ENCODE measurements at regions not wholly inside any gene's neighbourhood (a gene's known extent, or its start where the extent isn't known, plus 50 kb on each side); places are given as distances from the start of the nearest gene placed in this dataset.

GRCh38 chr1:104084380-104084779 is 334.7 kb downstream of the AMY1C start:
- no peaks in the 10 kb centered on the region for H3K36me3 ChIP-seq (ENCODE audit: control insufficient read depth, insufficient read depth, low read length)
- DNase-seq (ENCODE audit: low read depth, low spot score) (no peak), ATAC-seq (no peak)
- no peaks in the 10 kb centered on the region for H3K9me3 ChIP-seq (ENCODE audit: control insufficient read depth, insufficient read depth, low read depth, low read length)
- no peaks in the 10 kb centered on the region for H3K4me1 ChIP-seq (ENCODE audit: control insufficient read depth, insufficient read depth, low read length)
- BruUV-seq (replicated peaks) = no TSS peak
- H3K27ac ChIP-seq (ENCODE audit: low read length) = no peak overlapping the region
- no peaks in the 10 kb centered on the region for H3K27me3 ChIP-seq (ENCODE audit: control insufficient read depth, insufficient read depth, low read length)
- in situ Hi-C loops (cut with HindIII; ENCODE audit: low pct_unique_long_range_greater_than_20kb, low sequenced_read_pairs) = no loop called here
- ChIA-PET CTCF (no interaction called here), POLR2A (no interaction called here)
- intact Hi-C loops (cut with micrococcal nuclease; ENCODE audit: unreplicated experiment) = no loop called here
- H3K4me3 ChIP-seq (ENCODE audit: low read depth in 2 of 2, low read length in 2 of 2) = no peak overlapping the region
- no peak for TF ChIP-seq TCF7L2 (IDR thresholded peaks at IDR 0.05; ENCODE audit: low read depth, low read length)
- no peak for TF ChIP-seq CTCF (IDR thresholded peaks at IDR 0.05)
- TF ChIP-seq REST (IDR thresholded peaks at IDR 0.05; ENCODE audit: insufficient read depth in 1 of 2, low read depth in 2 of 2, low read length in 1 of 2) = no peak
- TF ChIP-seq SIN3A (IDR thresholded peaks at IDR 0.05; ENCODE audit: borderline replicate concordance, insufficient read depth, low read depth, low read length) = no peak
- TF ChIP-seq POLR2AphosphoS5 (IDR thresholded peaks at IDR 0.05; ENCODE audit: low read depth, low read length) = no peak

GRCh38 chr1:104092698-104093097 is 343.0 kb downstream of the AMY1C start:
- CTCF ChIA-PET = no interaction called here
- intact Hi-C loops (cut with micrococcal nuclease; ENCODE audit: unreplicated experiment) (no loop called here), in situ Hi-C loops (cut with HindIII; ENCODE audit: low pct_unique_long_range_greater_than_20kb, low sequenced_read_pairs) (no loop called here)
- Histone ChIP-seq H3K36me3 (ENCODE audit: control insufficient read depth, insufficient read depth, low read length) (no peaks in the 10 kb centered on the region), H3K4me1 (ENCODE audit: control insufficient read depth, insufficient read depth, low read length) (no peaks in the 10 kb centered on the region), H3K27ac (ENCODE audit: low read length) (no peak overlapping the region), H3K4me3 (ENCODE audit: low read depth in 2 of 2, low read length in 2 of 2) (no peak overlapping the region), H3K27me3 (ENCODE audit: control insufficient read depth, insufficient read depth, low read length) (no peaks in the 10 kb centered on the region), H3K9me3 (ENCODE audit: control insufficient read depth, insufficient read depth, low read depth, low read length) (no peaks in the 10 kb centered on the region)
- ATAC-seq (no peak), DNase-seq (ENCODE audit: low read depth, low spot score) (no peak)
- no TSS peak for BruUV-seq (replicated peaks)
- TF ChIP-seq CTCF (IDR thresholded peaks at IDR 0.05) = no peak
- no peak for TF ChIP-seq SIN3A (IDR thresholded peaks at IDR 0.05; ENCODE audit: borderline replicate concordance, insufficient read depth, low read depth, low read length)
- TF ChIP-seq REST (IDR thresholded peaks at IDR 0.05; ENCODE audit: insufficient read depth in 1 of 2, low read depth in 2 of 2, low read length in 1 of 2) = no peak
- TF ChIP-seq POLR2AphosphoS5 (IDR thresholded peaks at IDR 0.05; ENCODE audit: low read depth, low read length) = no peak
- TF ChIP-seq TCF7L2 (IDR thresholded peaks at IDR 0.05; ENCODE audit: low read depth, low read length) = no peak
- POLR2A ChIA-PET = no interaction called here

All from Panc1 (cell line).